ENCODE measurements at regions not wholly inside any gene's neighbourhood (a gene's known extent, or its start where the extent isn't known, plus 50 kb on each side); places are given as distances from the start of the nearest gene placed in this dataset.

GRCh38 chr17:77637818-77638575, 320.5 kb upstream of the TNRC6C start:
- DNase-seq = no peak

DNA sequence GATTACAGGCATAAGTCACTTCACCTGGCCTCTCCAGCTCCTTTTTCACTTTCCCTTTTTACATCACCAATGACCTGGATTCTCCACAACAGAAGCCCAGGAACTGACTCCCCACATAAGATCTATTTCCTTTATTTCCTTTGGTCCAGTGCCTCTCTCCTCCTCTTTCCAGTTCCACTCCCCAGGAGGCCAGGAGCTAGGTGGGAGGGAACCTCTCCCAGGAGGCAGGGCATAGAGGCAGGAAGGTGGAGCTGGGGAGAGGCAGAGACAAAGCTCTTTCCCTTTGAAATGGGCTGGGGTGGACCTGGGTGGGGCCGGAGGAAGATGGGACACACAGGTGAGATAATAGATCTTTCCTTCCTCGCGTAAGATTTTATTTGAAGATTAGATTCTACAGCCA, 318.3 kb upstream of the TNRC6C start:
- no peak for DNase-seq

DNA sequence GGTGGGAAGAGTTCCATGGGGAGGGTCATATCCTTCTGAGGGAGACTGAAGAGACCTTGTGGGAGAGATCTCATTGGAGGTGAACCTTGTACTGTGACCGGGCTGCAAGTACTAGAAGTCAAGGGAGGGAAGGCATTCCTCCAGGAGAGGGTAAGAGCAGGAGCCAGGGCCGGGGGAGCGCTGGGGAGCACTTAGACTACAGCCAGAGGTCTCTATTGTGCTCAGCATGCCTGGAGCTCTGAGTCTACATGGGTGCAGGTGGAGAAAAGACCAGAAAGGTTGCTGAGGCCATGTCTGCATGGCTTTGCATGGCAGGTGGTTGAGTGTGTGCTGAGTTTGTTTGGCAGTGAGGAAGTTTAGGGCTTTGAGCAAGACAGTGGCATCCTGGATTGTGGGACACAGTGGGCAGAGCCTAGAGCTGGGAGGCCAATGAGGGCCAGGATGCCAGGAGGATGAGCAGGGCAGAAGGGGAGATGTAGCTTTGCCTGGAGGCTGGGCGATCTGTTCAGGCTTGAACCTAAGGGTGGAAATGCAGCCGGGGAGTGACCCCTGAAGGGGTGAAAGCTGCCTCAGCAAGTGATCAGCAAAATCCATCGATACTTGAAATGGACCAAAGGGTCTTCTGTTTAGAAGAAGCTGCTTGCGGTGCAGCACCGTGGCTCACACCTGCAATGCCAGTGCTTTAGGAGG, 317.4 kb upstream of the TNRC6C start:
- DNase-seq = no peak

DNA sequence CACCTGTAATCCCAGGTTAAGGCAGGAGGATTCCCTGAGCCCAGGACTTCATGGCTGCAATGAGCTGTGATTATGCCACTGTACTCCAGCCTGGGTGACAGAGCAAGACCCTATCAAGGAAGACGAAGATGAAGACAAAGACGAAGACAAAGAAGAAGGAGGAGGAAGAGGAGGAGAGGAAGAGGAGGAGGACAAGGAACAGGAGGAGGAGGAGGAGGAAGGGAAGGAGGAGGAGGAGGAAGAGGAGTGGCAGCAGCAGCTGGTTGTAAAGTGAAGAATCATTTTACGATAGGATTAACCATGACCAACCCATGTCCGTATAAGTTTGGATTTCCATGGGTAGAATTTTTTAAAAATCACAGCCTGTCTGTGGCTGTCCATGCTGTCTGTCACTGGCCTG, 316.8 kb upstream of the TNRC6C start:
- no peak for DNase-seq

- DNase-seq = no peak
These were observed 314.1 kb upstream of the TNRC6C start for GRCh38 chr17:77644181-77645071.

DNA sequence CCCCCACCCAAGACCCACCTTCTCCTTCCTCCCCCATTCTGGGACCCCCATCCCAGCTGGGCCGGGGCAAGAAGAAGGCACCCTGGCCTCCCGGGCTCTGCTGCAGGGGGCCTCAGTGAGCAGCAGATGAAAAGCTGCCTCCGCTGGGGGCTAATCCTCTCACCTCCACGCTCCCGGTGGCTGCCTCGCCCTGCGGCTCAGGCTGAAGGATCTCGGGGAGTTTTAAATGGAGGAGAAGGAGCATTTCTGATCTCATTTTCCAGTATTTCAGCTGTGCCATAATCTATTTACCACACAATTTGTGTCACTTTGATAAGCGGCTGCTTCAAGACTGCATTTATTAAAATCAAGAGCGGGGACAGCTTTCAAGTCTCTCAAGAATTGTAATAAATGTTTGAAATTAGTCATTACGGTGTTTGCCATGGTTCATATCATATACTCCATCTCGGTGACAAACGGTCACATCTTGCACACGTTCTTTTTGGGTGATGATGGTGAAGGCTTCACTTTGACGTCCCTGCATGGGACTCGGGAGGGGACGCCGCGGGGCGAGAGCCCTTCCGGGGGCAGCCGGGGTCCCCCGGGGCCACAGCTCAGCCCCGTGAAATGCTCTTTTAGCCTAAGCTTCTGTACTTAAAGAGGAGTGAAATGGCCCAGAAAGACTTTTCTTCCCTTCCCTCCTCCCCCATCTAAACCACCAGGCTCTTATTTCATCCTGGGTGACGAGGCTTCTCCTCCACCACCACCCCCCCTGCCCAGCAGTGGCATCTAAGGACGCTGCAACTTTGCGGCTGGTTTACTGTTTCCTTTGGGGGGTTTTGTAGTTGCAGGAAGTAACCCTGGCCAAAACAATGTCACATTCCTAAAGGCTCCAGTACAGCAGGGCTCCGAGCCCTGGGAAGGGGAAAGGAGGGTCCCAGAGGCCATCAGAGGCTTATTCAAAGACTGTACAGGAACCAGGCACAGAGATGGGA, 313.1 kb upstream of the TNRC6C start:
- DNase-seq = peak; percentile 42

GRCh38 chr17:77646046-77646430, 312.5 kb upstream of the TNRC6C start:
- no peak for DNase-seq

DNA sequence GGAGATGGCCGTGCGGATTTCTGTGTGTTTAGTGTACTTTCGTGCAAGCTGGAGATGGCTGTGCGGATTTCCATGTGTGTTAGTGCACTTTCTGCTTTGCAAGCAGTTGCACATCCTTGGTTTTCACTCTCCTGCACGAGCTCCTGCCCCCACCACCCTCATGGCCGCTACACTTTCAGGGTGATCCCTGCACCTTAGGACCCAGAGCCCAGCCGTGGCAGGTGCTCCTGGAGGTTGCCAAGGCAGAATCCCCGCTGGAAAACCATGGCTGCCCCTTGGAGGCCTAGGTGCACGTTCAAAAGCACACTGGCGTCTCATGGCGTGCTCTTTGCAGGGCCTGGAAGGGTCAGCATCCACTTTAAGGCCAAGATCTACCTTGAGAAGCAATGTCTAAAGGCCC, 311.0 kb upstream of the TNRC6C start:
- DNase-seq = no peak

DNA sequence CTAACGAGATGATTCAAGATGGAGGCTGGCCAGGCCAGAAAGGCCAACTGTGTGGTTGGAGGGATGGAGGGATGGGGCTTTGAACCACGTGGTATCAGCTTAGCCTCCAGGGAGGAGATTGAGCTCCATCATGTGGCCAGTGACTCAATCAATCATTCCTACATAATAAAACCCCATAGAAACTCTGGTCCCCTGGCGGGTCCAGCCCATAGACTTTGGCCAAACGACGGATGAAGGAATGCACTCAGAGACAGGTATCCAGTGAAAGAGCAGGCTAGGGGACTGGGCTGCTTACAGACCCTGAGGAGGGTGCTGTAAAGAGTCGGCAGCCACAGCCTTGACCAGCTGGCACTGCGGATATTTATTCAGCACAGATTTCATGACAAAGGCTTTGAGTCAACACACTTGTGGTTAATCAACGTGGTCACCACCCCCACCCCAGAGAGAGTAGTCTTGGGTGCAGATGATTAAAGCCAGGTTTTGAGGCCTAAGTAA, 308.7 kb upstream of the TNRC6C start:
- no peak for DNase-seq

GRCh38 chr17:77651988-77652387, 306.5 kb upstream of the TNRC6C start:
- DNase-seq = no peak

- DNase-seq = no peak
These were observed 304.2 kb upstream of the TNRC6C start for GRCh38 chr17:77654296-77654695.

DNA sequence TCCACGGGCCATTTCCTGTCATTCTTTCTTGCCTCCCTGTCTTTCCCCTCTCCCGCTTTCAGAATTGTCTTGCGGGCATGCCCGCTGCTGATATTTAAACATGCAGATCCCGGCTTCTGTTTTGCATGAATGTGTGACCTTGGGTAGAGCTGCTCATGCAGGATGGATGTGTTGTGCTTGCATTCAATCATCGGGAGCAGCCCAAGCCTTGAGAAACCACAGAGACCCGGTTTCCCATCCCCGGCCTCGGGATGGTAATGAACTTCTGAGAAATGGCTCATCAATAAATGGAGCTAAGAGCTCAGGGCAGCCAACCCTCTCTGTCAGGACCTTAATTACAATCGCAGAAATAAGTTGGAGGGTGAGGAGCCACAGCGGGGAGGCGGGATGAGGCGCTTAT, 303.7 kb upstream of the TNRC6C start:
- DNase-seq = no peak

DNA sequence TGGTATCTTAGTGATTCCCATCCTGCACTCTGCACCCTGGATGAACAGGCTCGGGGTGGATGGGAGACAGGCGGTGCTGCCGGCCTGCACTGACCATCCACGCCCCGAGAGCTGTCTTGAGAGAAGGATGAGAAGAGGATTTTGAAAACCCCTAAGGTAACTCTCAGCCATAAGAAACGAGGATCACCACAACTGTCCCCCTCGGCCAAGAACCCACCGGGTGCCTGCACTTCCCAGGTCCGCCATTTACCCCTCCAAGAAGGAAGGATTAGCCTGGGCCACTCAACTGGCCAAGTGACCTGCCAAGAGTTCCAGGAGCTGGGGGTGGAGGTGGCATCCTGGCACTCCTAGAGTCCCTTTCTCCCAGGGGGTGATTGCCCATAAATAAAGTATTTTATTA, 302.4 kb upstream of the TNRC6C start:
- no peak for DNase-seq

DNA sequence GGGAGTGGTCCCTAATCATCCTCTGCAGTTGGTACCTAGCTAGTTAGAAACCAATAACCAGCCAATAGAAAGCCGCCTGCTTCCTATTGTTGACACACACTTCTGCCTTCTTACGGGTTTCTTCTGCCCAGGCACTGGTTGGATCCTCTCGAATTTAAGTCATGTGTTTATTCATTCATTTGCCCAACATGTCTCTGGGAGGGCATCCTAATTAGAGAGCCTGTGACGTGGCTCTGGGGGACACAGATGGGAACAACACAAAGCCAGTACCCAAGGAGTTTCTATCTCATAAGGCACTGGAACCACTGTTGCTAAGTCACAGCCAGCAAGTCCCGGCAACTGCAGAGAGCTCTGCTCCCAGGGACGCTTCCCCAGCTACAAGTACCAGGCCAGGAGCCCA, 300.7 kb upstream of the TNRC6C start:
- no peak for DNase-seq

DNA sequence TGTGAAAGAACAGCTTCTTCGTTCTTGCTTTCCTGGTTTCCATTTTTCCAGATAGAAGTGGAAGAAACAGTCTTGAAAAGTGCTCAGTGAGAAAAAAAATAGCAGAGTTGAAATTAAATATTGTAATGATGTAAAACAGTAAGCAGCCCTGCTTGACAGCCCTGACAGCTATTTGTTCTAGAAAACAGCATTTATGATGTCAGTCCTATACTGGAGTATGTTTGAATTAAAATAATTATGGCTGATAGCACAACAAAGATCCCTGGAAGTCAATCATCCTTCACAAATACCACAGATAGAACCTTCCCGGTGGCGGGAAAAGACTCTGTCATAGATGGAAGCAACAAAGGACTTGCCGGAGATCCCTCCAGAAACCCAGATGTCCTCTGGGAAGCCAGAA, 298.0 kb upstream of the TNRC6C start:
- no peak for DNase-seq

GRCh38 chr17:77662833-77663232, 295.7 kb upstream of the TNRC6C start:
- no peak for DNase-seq

DNA sequence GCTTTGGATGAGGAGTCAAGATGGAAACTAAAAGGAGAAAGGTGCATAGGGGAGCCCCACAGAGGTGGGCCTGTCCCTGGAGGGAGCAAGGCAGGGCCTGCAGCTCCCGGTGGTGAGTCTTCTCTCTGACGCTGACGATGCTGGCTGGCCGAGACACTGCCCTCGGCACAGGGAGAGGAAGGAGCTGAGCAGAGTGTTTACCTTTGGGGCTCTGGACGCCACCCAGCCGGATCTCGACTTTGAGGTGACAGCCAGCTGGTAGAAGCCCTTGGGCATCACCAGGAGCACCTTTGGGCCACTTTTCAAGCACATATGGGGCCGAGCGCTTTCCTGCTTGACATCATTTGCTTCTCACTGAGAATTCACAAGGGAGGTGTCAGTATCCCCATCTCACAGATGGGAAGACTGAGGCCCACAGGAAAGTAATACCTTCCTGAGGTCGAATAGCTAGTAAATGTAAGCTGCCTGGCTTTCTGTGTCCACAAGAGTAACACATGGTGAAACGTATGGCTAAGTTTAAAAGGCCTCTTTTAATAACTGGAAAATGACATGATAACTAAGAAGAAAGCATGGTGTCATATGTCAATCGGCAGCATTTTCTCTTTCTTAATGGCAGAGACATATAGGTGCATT, 294.3 kb upstream of the TNRC6C start:
- no peak for DNase-seq

DNA sequence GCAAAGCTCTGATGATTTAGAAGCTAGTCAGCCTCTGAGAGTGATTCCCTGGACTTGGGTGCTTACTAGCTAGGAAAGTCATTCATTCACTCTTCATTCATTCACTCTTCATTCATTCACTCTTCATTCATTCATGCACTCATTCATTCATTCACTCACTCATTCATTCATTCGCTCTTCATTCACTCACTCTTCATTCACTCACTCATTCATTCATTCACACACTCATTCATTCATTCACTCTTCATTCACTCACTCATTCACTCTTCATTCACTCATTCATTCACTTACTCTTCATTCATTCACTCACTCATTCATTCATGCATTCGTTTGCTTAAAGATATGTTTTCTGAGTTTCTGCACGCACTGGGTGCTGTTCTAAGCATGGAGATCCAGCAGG, 292.7 kb upstream of the TNRC6C start:
- DNase-seq = no peak

DNA sequence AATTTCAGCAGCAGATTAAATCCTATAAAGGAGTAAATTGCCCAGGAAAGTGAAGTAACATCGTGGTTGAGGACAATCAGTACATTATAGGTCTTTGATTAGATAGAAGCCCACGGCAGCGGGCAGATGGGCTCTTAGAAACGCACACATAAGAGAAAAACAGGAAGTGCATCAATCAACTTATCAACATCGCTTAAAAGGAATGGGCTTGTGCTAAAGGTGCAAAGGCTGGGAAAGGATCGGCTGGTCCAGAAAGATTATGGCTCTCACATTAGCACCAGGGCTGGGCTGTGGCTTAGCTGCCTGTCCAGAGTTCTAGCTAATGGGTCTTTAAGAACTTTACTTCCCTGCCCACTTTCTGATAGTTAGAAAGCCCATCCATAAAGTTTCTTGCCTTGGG, 292.0 kb upstream of the TNRC6C start:
- DNase-seq = no peak

GRCh38 chr17:77666881-77667395, 291.6 kb upstream of the TNRC6C start:
- DNase-seq = peak; percentile 61

- DNase-seq = no peak
These were observed 291.0 kb upstream of the TNRC6C start for GRCh38 chr17:77667478-77667877.
